Mucosa of descending colon (tissue), 3 donors: ENCODE measurements at regions not wholly inside any gene's neighbourhood (a gene's known extent, or its start where the extent isn't known, plus 50 kb on each side); places are given as distances from the start of the nearest gene placed in this dataset.

Experiments used
- ATAC-seq: fragments of 200-7000 bp; cut with Tn5 transposase; one replicate; pipeline ENCODE4 v1.9.1; 2020; ENCODE audit warnings: mild to moderate bottlenecking, moderate library complexity
- DNase-seq, 3 donors: peaks; one replicate each; pipeline ENCODE4 v3.0.0-alpha.2; 2020
- H3K36me3 ChIP-seq: fragments of 200-600 bp; one replicate; pipeline ENCODE4 v1.8.0; 2021; ENCODE audit warnings: low read depth, mild to moderate bottlenecking
- H3K4me1 ChIP-seq: fragments of 200-600 bp; one replicate; pipeline ENCODE4 v1.8.0; 2021; ENCODE audit warnings: low read depth, mild to moderate bottlenecking
- H3K4me3 ChIP-seq: fragments of 200-600 bp; one replicate; pipeline ENCODE4 v1.8.0; 2021; ENCODE audit warnings: mild to moderate bottlenecking
- H3K9me3 ChIP-seq: fragments of 200-600 bp; one replicate; pipeline ENCODE4 v1.8.0; 2021; ENCODE audit warnings: mild to moderate bottlenecking
- CTCF ChIP-seq: fragments of 200-600 bp; IDR thresholded peaks from one replicate; pipeline ENCODE4 v1.8.0; 2022; ENCODE audit warnings: antibody characterized with exemption, mild to moderate bottlenecking
- intact Hi-C, 2 donors: fragments of 100-400 bp; cut with DNase I in 1 of 2; cut with micrococcal nuclease in 1 of 2; formaldehyde crosslinking; loops; one replicate each; pipeline versions ENCODE4 v1.11.0 to v1.11.1; 2022; cut with DNase I, micrococcal nuclease
- donor health status: DM: no; HTN: no; CAD: no; lungs with moderate emphysema.
- donor health status: DM: no; HTN: no; CAD: no.
- donor health status: DM: no; HTN: yes; CAD: no.

GRCh38 chr20:53702617-53703016 lies 109.0 kb upstream of the ZNF217 start:
- DNase-seq (no peak), ATAC-seq (no peak)
- no peaks in the 10 kb centered on the region for H3K9me3 ChIP-seq
- H3K4me3 ChIP-seq: no peak overlapping the region
- intact Hi-C loops: no loop called here
- no peak for TF ChIP-seq CTCF
- H3K36me3 ChIP-seq: no peaks in the 10 kb centered on the region
- no peaks in the 10 kb centered on the region for H3K4me1 ChIP-seq

GRCh38 chr20:53699906-53700305 lies 106.3 kb upstream of the ZNF217 start:
- intact Hi-C loops: no loop called here
- Histone ChIP-seq H3K4me3 (no peak overlapping the region), H3K4me1 (no peaks in the 10 kb centered on the region), H3K36me3 (no peaks in the 10 kb centered on the region), H3K9me3 (no peaks in the 10 kb centered on the region)
- no peak for DNase-seq
- peak; percentile 21 for ATAC-seq
- TF ChIP-seq CTCF: no peak

- ATAC-seq: no peak
- intact Hi-C loops: no loop called here
Measured at GRCh38 chr20:53699085-53699674, 105.5 kb upstream of the ZNF217 start.

GRCh38 chr20:53698371-53698978 lies 104.8 kb upstream of the ZNF217 start:
- DNase-seq (no peak), ATAC-seq (no peak)
- Histone ChIP-seq H3K36me3 (no peaks in the 10 kb centered on the region), H3K4me3 (no peak overlapping the region), H3K4me1 (no peaks in the 10 kb centered on the region), H3K9me3 (no peaks in the 10 kb centered on the region)
- no peak for TF ChIP-seq CTCF
- intact Hi-C loops: no loop called here

More at GRCh38 chr20:53699085-53699674, 105.5 kb upstream of the ZNF217 start:
- Histone ChIP-seq H3K4me1 (no peaks in the 10 kb centered on the region), H3K4me3 (no peak overlapping the region), H3K9me3 (no peaks in the 10 kb centered on the region), H3K36me3 (no peaks in the 10 kb centered on the region)
- no peak for TF ChIP-seq CTCF
- no peak for DNase-seq

GRCh38 chr20:53695797-53696527 lies 102.3 kb upstream of the ZNF217 start:
- ATAC-seq: no peak
- no peaks in the 10 kb centered on the region for H3K9me3 ChIP-seq
- DNase-seq: no peak
- H3K4me1 ChIP-seq: no peaks in the 10 kb centered on the region
- no peaks in the 10 kb centered on the region for H3K36me3 ChIP-seq
- no peak overlapping the region for H3K4me3 ChIP-seq
- intact Hi-C loops: no loop called here
- no peak for TF ChIP-seq CTCF
